GM19397 (cell line): ENCODE measurements at regions not wholly inside any gene's neighbourhood (a gene's known extent, or its start where the extent isn't known, plus 50 kb on each side); places are given as distances from the start of the nearest gene placed in this dataset.

Experiments
- ATAC-seq: cut with Tn5 transposase; IDR thresholded peaks from one replicate; pipeline ENCODE4 v1.9.1; 2021; ENCODE audit warnings: mild to moderate bottlenecking, moderate library complexity; ENCODE audit not compliant: unreplicated experiment

GRCh38 chr17:70230850-70231640 is 61.7 kb downstream of the KCNJ2 start:
- ATAC-seq, result no peak

GRCh38 chr17:70232466-70232865 is 63.1 kb downstream of the KCNJ2 start:
- no peak for ATAC-seq

GRCh38 chr17:70235252-70235651 is 65.9 kb downstream of the KCNJ2 start:
- ATAC-seq, result no peak

GRCh38 chr17:70238228-70238627 is 68.9 kb downstream of the KCNJ2 start:
- ATAC-seq, result no peak

GRCh38 chr17:70238646-70239045 is 69.3 kb downstream of the KCNJ2 start:
- no peak for ATAC-seq

- ATAC-seq, result no peak
Measured at GRCh38 chr17:70239391-70239826, 70.1 kb downstream of the KCNJ2 start.

- ATAC-seq, result no peak
Measured at GRCh38 chr17:70241071-70241470, 71.7 kb downstream of the KCNJ2 start.

GRCh38 chr17:70242781-70243437 is 73.6 kb downstream of the KCNJ2 start:
- ATAC-seq, result no peak

- no peak for ATAC-seq
Measured at GRCh38 chr17:70251706-70252105, 82.4 kb downstream of the KCNJ2 start.

- ATAC-seq, result no peak
Measured at GRCh38 chr17:70254735-70255460, 85.6 kb downstream of the KCNJ2 start.

- ATAC-seq, result no peak
Measured at GRCh38 chr17:70256751-70257150, 87.4 kb downstream of the KCNJ2 start.

GRCh38 chr17:70258465-70258864 is 89.1 kb downstream of the KCNJ2 start:
- ATAC-seq, result no peak

- no peak for ATAC-seq
Measured at GRCh38 chr17:70259400-70259799, 90.1 kb downstream of the KCNJ2 start.

GRCh38 chr17:70261170-70261569 is 91.8 kb downstream of the KCNJ2 start:
- ATAC-seq, result no peak

- ATAC-seq, result no peak
Measured at GRCh38 chr17:70265471-70265870, 96.1 kb downstream of the KCNJ2 start.

- ATAC-seq, result no peak
Measured at GRCh38 chr17:70266394-70266793, 97.1 kb downstream of the KCNJ2 start.

- ATAC-seq, result no peak
Measured at GRCh38 chr17:70268383-70268782, 99.1 kb downstream of the KCNJ2 start.

GRCh38 chr17:70270554-70270953 is 101.2 kb downstream of the KCNJ2 start:
- no peak for ATAC-seq

GRCh38 chr17:70271200-70271599 is 101.9 kb downstream of the KCNJ2 start:
- no peak for ATAC-seq

- no peak for ATAC-seq
Measured at GRCh38 chr17:70271672-70272071, 102.3 kb downstream of the KCNJ2 start.

- no peak for ATAC-seq
Measured at GRCh38 chr17:70274255-70274654, 104.9 kb downstream of the KCNJ2 start.

- ATAC-seq, result no peak
Measured at GRCh38 chr17:70276906-70277305, 107.6 kb downstream of the KCNJ2 start.
